Brain pericyte (primary cell): ENCODE measurements at regions not wholly inside any gene's neighbourhood (a gene's known extent, or its start where the extent isn't known, plus 50 kb on each side); places are given as distances from the start of the nearest gene placed in this dataset.
"Not testable (repeated sequence)": the region's sequence is repeated elsewhere in the genome, so short reads cannot be mapped to it uniquely, and the experiment has no call there.

Experiments
- DNase-seq: peaks from one replicate; pipeline ENCODE4 v3.0.0-alpha.2; 2012; ENCODE audit warnings: low read depth, low spot score

GRCh38 chr2:7145707-7146106 is 228.5 kb downstream of the RNF144A start:
- DNase-seq = no peak

GRCh38 chr2:7146151-7146550 is 228.9 kb downstream of the RNF144A start:
- DNase-seq = no peak

GRCh38 chr2:7154656-7155055 is 237.4 kb downstream of the RNF144A start:
- no peak for DNase-seq

- DNase-seq = no peak
Observed at GRCh38 chr2:7161501-7161900, 244.3 kb downstream of the RNF144A start.

GRCh38 chr2:7165736-7166135 is 248.5 kb downstream of the RNF144A start:
- no peak for DNase-seq

DNA sequence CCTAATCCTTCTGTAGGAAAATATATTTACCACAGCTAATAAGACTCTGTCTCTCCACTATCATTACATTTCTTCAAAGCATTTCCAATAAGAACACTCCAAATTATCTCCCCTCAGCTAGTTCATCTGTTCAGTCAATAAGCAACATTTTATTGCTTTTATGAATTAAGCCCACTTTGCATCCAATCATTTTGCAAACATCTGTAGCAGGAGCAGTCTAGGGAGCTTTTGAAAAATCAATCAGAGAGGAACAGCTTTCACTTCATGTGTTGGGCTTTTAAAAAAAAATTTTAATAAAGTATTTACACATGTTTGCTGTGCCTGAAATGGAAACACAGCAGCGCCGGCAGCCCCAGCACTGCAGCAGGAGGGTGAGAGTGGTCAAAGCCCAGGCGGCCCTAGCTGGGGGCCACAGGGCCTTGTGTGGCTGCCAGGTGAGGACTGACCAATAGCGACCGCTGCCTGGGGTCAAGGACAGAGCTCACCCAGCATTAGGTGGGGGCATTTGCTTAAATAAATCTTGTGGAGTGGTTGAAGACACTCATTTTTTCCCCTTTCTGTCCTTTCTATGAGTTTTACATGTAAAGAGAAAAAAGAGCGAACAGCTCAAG is 250.7 kb downstream of the RNF144A start:
- DNase-seq = no peak

GRCh38 chr2:7169593-7169992 is 252.4 kb downstream of the RNF144A start:
- no peak for DNase-seq

DNA sequence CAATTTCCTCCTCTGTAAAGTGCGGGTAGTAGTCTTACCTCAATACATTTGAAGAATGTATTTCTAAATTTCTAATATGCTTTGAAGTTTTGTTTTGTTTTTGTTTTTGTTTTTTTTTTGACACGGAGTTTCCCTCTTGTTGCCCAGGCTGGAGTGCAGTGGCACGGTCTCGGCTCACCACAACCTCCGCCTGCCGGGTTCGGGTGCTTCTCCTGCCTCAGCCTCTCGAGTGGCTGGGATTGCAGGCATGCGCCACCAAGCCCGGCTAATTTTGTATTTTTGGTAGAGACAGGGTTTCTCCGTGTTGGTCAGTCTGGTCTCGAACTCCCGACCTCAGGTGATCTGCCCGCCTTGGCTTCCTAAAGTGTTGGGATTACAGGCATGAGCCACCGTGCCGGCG is 261.8 kb downstream of the RNF144A start:
- not testable (repeated sequence) for DNase-seq

DNA sequence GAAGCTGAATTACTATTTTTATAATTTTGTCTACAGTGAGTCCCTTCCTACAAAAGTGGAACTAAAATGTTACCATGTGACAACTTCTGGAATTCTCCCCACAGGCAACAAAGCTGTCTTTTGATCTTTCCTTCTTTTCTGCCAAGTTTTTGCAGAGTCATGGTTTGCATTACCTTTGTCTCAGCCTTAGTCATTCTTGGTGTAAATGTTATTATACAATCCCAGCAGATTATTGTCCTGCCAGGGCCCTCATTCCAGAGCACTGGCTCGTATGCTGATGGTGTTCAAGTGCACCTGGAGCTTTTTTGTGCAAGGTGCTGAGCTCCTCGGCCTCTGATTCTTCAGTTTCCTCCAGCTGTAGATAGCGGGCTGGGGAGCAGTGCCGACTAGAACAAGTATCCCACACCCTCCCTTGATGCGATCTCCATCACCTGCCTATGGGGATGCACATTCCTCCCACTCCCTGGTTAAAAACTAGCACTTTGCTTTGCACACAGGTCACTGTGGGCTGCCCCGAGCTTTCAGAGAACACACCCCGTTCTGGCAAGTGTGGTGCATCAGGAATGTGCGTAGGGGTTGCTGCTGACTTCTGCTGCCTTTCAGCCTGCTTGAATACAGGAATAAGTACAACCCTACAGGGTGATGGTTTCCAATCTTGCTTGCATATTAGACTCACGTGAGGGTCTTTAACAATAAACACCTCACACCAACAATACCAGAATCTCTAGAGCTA is 263.6 kb downstream of the RNF144A start:
- no peak for DNase-seq

DNA sequence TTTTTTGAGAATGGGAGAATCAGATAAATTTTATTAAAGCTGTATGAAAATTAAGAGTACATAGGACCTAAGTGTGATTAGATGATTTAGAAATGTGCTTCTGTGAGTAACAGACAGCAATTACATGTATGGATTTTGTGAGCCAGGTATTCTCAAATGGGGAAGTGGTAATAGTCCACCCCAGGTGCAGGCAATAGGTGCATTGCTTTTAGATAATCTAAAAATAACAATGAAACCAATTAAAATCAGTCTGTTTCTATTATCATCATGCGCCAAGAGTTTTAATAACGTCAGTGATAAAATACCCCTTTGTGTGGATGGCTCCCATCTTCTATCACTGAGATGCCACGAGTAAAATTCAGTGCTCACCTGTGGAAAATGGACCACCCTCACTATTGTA is 265.3 kb downstream of the RNF144A start:
- no peak for DNase-seq

GRCh38 chr2:7189106-7189505 is 271.9 kb downstream of the RNF144A start:
- DNase-seq = no peak

GRCh38 chr2:7190587-7191324 is 273.5 kb downstream of the RNF144A start:
- DNase-seq = no peak

DNA sequence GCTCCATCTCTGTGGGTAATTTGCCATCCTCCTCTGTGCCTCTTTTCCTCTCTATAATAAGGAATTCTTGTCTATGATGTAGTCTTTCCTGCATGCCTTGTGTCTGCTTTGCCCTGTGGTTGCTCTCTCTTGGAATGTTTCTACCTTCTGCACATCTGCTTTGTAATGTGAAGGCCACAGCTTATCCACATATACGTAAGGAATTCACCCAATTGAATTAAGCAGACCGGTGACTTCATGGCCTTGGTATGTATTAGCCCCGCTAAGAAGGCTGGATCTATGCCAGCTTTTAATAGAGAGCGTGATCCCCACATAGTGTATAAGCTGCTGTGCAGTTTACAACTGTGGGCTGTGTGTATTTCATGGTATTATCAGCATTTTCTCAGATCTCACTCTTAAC is 274.7 kb downstream of the RNF144A start:
- no peak for DNase-seq

GRCh38 chr2:7193457-7193856 is 276.2 kb downstream of the RNF144A start:
- no peak for DNase-seq

- DNase-seq = no peak
Observed at GRCh38 chr2:7194950-7195349, 277.7 kb downstream of the RNF144A start.

DNA sequence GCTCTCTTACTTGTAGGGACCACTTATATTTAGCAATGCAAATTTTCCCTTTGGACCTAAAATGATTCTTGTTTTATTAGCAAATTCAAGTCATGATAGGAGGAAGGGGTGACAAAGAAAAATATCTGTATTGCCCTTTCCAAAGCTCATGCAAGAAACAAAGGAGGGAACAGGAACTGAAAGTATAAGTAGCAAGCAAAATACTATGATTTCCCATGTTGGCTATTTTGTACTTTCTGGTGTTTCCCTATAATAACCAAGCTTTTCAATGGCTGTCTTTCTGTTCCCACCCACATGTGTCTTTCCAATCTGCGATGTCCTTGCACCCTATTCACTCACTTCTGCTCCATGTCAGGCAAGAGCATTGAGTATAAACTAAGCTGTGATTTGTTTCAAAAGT is 279.7 kb downstream of the RNF144A start:
- no peak for DNase-seq

DNA sequence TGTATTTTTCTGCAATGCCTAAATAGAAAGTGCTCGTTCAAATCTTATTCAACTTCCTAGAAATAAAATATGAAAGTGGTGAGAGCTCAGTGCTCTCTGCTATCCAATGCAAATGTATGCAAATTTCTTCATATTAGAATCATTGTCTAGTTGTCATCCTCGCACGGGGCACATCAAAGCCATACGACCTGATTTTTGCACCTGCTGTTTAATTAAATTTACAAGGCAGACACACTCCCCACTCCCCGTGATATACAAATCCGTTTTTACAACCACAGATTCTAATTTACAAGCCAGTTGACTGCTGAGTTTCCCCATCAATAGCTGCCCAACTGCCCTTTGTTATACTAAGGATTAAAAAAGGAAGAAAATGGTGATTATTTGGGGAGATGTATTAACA is 284.6 kb downstream of the RNF144A start:
- DNase-seq = no peak

DNA sequence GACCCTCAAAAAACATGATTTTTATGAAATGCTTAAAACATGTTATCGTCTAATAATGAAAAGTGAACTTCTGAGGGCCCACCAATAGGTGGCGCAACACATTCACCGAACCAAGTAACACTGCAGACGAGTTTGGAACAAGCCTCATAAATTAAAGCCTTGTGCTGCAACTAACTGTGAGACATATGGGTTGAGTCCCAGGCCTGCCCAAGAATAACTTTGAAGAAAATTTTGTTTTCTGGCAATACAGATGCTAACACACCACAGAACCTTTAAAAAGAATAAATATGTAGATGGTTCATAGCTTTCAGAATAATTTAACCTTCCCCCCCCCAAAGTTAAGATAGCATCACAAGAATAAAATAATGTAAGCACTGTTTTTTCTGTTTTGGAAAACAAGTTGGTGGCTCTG is 285.9 kb downstream of the RNF144A start:
- DNase-seq = no peak

GRCh38 chr2:7205151-7205830 is 288.1 kb downstream of the RNF144A start:
- DNase-seq = no peak

DNA sequence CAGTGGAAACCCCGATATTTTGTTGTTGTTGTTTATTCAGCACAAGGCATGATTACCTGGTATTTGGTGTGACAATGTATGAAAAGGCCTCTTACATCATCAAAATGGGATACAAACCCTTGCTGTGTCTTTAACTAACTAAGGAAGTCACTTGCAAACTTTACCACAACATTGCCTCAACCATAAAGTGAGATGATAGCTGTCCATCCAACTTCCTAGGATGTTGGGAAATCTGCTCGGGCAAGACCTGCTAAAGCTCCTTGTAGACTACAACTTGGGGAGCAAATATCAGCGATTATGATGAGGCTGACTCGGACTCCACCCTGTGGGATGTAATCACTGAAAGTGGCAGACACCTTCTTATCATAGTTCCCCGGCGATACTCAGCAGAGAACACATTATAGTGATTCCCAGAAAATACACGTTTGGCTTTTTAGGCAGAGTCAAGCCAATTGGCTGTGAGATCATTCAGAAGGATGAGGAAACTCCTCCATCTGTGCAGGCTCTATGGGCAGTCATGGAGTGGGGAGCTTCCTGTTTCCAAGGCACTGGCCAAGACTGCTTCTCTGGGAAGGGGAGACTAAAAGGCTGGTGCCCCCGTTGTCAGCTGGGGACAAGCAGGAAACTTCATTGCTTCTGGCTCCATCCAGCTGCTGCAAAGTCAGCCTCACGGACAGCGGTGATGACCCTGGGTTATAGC is 289.0 kb downstream of the RNF144A start:
- DNase-seq = no peak

GRCh38 chr2:7207631-7208030 is 290.4 kb downstream of the RNF144A start:
- DNase-seq = no peak
